MM.1S (cell line): ENCODE measurements at regions not wholly inside any gene's neighbourhood (a gene's known extent, or its start where the extent isn't known, plus 50 kb on each side); places are given as distances from the start of the nearest gene placed in this dataset.
A peak's percentile ranks its signal among the peaks of the same experiment; 100 is the strongest.

ENCODE experiments used
- DNase-seq: peaks from one replicate; pipeline ENCODE4 v3.0.0-alpha.2; 2015
- H2AFZ ChIP-seq: fragments of 300-600 bp; sonication (generic); 2 replicates; pipeline ENCODE4 v1.6.0; 2016; ENCODE audit warnings: antibody characterized with exemption, low read length
- H3F3A ChIP-seq: fragments of 300-600 bp; sonication (generic); 2 replicates; pipeline ENCODE4 v1.6.1; 2016; ENCODE audit warnings: mild to moderate bottlenecking, antibody characterized with exemption, low read length, moderate library complexity, mixed read lengths; ENCODE audit not compliant: insufficient read depth
- H3K27ac ChIP-seq: fragments of 300-600 bp; sonication (generic); 2 replicates; pipeline ENCODE4 v1.5.1; 2016; ENCODE audit warnings: mild to moderate bottlenecking, low read length
- H3K27me3 ChIP-seq: fragments of 300-600 bp; sonication (generic); replicated peaks from 2 replicates; pipeline ENCODE4 v1.6.0; 2016; ENCODE audit warnings: low read length; ENCODE audit not compliant: insufficient read depth
- H3K36me3 ChIP-seq: fragments of 300-600 bp; sonication (generic); replicated peaks from 2 replicates; pipeline ENCODE4 v1.6.1; 2016; ENCODE audit warnings: mild to moderate bottlenecking, low read length, mixed read lengths; ENCODE audit not compliant: insufficient read depth
- H3K4me1 ChIP-seq: fragments of 300-600 bp; sonication (generic); 2 replicates; pipeline ENCODE4 v1.6.1; 2016; ENCODE audit warnings: low read length, mixed read lengths
- H3K4me2 ChIP-seq: fragments of 300-600 bp; sonication (generic); 2 replicates; pipeline ENCODE4 v1.6.0; 2016; ENCODE audit warnings: low read depth, low read length
- H3K4me3 ChIP-seq: fragments of 300-600 bp; sonication (generic); 2 replicates; pipeline ENCODE4 v1.5.1; 2016; ENCODE audit warnings: low read length, mixed read lengths
- H3K79me2 ChIP-seq: fragments of 300-600 bp; sonication (generic); 2 replicates; pipeline ENCODE4 v1.6.1; 2016; ENCODE audit warnings: mixed run types, low read length, mixed read lengths
- H3K9ac ChIP-seq: fragments of 300-600 bp; sonication (generic); 2 replicates; pipeline ENCODE4 v1.6.1; 2016; ENCODE audit warnings: low read length, mixed read lengths
- H3K9me2 ChIP-seq: fragments of 300-600 bp; sonication (generic); replicated peaks from 2 replicates; pipeline ENCODE4 v1.6.1; 2016; ENCODE audit warnings: mild to moderate bottlenecking, low read length, mixed read lengths; ENCODE audit not compliant: insufficient read depth
- H3K9me3 ChIP-seq: fragments of 300-600 bp; sonication (generic); replicated peaks from 2 replicates; pipeline ENCODE4 v1.6.1; 2016; ENCODE audit warnings: mild to moderate bottlenecking, low read length, mixed read lengths; ENCODE audit not compliant: insufficient read depth
- H4K20me1 ChIP-seq: fragments of 300-600 bp; sonication (generic); 2 replicates; pipeline ENCODE4 v1.6.1; 2016; ENCODE audit warnings: mild to moderate bottlenecking, low read length, moderate library complexity, mixed read lengths; ENCODE audit not compliant: insufficient read depth
- EZH2 ChIP-seq: fragments of 300-600 bp; sonication (generic); optimal IDR thresholded peaks from 2 replicates; pipeline ENCODE3; 2017; ENCODE audit warnings: low read depth, mild to moderate bottlenecking, antibody characterized with exemption, low read length, mixed read lengths
- EZH2phosphoT487 ChIP-seq: fragments of 300-600 bp; sonication (generic); IDR thresholded peaks from 2 replicates; pipeline ENCODE4 v1.6.1; 2018; ENCODE audit warnings: antibody characterized with exemption, low read length
- TF ChIP-seq, protein P1 (sequence below): fragments of 300-600 bp; sonication (generic); IDR thresholded peaks from 2 replicates; pipeline ENCODE4 v1.5.1; 2016; ENCODE audit warnings: antibody characterized with exemption, low read length, mixed read lengths

DNA sequence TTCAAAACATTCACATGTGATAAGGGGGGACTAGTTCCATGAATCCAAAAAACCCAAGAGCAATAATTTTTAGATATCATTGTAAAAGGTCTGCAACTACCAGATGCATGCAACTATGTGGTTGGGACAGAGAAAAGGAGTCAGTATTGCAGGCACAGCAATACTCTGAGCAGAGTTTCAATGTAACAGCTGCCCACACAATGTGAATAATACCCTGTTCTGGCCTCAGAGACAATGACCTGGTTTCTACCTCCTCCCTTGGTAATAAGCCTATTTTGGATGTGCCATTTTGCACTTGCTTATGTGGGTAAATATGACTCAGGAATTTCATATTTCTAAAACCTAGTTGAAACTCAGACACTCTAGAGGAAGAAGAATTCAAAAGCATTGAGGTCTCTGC, 194.8 kb upstream of the RASGEF1B start:
- H3K9ac ChIP-seq, result peak overlapping the region; percentile 1; the same call in 1 of the 2 replicates
- no peaks in the 10 kb centered on the region for H3K36me3 ChIP-seq
- H3K27ac ChIP-seq, result peak overlapping the region; percentile 77
- H3K4me3 ChIP-seq, result no peak overlapping the region
- H3K4me2 ChIP-seq, result peak overlapping the region; percentile 31; the same call in 1 of the 2 replicates
- H3K79me2 ChIP-seq, result no peaks in the 10 kb centered on the region
- peak overlapping the region; percentile 22; the same call in 1 of the 2 replicates for H2AFZ ChIP-seq
- no peaks in the 10 kb centered on the region for H3K9me3 ChIP-seq
- no peaks in the 10 kb centered on the region for H4K20me1 ChIP-seq
- no peaks in the 10 kb centered on the region for H3K9me2 ChIP-seq
- DNase-seq, result peak; percentile 92
- TF ChIP-seq EZH2 (no peak), EZH2phosphoT487 (no peak)
- TF ChIP-seq, protein P1, sequence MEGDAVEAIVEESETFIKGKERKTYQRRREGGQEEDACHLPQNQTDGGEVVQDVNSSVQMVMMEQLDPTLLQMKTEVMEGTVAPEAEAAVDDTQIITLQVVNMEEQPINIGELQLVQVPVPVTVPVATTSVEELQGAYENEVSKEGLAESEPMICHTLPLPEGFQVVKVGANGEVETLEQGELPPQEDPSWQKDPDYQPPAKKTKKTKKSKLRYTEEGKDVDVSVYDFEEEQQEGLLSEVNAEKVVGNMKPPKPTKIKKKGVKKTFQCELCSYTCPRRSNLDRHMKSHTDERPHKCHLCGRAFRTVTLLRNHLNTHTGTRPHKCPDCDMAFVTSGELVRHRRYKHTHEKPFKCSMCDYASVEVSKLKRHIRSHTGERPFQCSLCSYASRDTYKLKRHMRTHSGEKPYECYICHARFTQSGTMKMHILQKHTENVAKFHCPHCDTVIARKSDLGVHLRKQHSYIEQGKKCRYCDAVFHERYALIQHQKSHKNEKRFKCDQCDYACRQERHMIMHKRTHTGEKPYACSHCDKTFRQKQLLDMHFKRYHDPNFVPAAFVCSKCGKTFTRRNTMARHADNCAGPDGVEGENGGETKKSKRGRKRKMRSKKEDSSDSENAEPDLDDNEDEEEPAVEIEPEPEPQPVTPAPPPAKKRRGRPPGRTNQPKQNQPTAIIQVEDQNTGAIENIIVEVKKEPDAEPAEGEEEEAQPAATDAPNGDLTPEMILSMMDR, result no peak
- H3K4me1 ChIP-seq, result peaks cover 36% of the 10 kb centered on the region
- no peaks in the 10 kb centered on the region for H3K27me3 ChIP-seq
- peaks cover 21% of the 10 kb centered on the region for H3F3A ChIP-seq

DNA sequence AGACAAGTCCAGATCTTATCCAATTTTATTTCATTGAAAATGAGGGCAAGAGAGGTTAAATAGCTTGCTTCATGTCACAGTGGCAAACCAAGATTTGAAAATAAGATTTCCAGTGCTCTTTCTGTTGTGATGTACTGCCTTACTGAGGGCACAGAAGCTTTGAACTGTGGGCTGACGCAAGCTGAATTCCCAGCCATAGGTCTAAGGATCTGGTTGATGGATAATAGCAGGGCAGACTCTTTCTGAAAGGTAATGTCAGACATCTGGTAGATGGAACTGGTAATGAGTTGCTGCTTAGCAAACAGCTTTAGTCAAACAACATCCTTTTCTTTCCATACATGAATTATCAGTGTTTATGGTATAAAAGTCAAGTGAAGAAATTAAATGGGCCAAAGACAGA, 193.9 kb upstream of the RASGEF1B start:
- H3K9ac ChIP-seq, result no peak overlapping the region
- H3K4me2 ChIP-seq, result peak overlapping the region; percentile 19; the same call in 1 of the 2 replicates
- H3K4me1 ChIP-seq, result peaks cover 36% of the 10 kb centered on the region
- DNase-seq, result no peak
- H3K9me3 ChIP-seq, result no peaks in the 10 kb centered on the region
- peak overlapping the region; percentile 9; the same call in 1 of the 2 replicates for H2AFZ ChIP-seq
- no peak overlapping the region for H3K4me3 ChIP-seq
- no peaks in the 10 kb centered on the region for H4K20me1 ChIP-seq
- no peaks in the 10 kb centered on the region for H3K9me2 ChIP-seq
- H3K36me3 ChIP-seq, result no peaks in the 10 kb centered on the region
- peak overlapping the region; percentile 77 for H3K27ac ChIP-seq
- peaks cover 21% of the 10 kb centered on the region for H3F3A ChIP-seq
- H3K79me2 ChIP-seq, result no peaks in the 10 kb centered on the region
- TF ChIP-seq EZH2phosphoT487, result no peak
- TF ChIP-seq, protein P1, result no peak
- no peak for TF ChIP-seq EZH2
- no peaks in the 10 kb centered on the region for H3K27me3 ChIP-seq

DNA sequence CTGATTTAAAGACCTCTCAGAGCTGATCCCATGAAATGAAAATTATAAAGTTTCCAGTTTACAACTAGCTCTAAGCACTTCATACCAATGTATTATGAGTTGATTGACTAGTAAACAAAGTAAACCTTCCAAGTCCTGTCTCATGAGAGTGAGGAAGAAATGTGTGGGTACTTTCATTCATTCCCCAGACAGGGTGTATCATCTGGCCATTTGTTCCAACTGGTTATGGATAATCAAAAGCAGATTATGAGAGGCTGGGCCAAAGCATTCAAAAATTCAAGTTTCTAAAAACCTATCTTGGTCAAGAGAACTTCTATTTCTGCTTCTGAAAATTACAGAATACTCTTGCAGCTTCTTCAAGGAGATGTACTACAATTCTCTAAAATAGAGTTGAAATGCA, 193.3 kb upstream of the RASGEF1B start:
- no peak for DNase-seq
- no peaks in the 10 kb centered on the region for H3K79me2 ChIP-seq
- no peak overlapping the region for H3K27ac ChIP-seq
- H3K4me2 ChIP-seq, result no peak overlapping the region
- H4K20me1 ChIP-seq, result no peaks in the 10 kb centered on the region
- TF ChIP-seq EZH2 (no peak), EZH2phosphoT487 (no peak)
- TF ChIP-seq, protein P1, result no peak
- no peak overlapping the region for H3K4me3 ChIP-seq
- H2AFZ ChIP-seq, result no peak overlapping the region
- no peaks in the 10 kb centered on the region for H3K36me3 ChIP-seq
- H3K9ac ChIP-seq, result no peak overlapping the region
- H3K9me2 ChIP-seq, result no peaks in the 10 kb centered on the region
- H3K4me1 ChIP-seq, result peaks cover 36% of the 10 kb centered on the region
- H3K27me3 ChIP-seq, result no peaks in the 10 kb centered on the region
- H3K9me3 ChIP-seq, result no peaks in the 10 kb centered on the region
- H3F3A ChIP-seq, result peaks cover 21% of the 10 kb centered on the region
